Panc1 (cell line): ENCODE measurements at regions not wholly inside any gene's neighbourhood (a gene's known extent, or its start where the extent isn't known, plus 50 kb on each side); places are given as distances from the start of the nearest gene placed in this dataset.

ENCODE experiments used
- ATAC-seq: fragments of 200-7000 bp; cut with Tn5 transposase; 2 replicates; pipeline ENCODE4 v1.9.1; 2020; ENCODE audit warnings: mild to moderate bottlenecking, moderate library complexity
- BruUV-seq: library from RNA; stranded (reverse); fragments of 400-500 nt; replicated peaks from 2 replicates; lab custom pipeline; 2021; lab: Mats Ljungman, UMichigan
- CTCF ChIA-PET: fragments of 300-600 bp; sonication (Branson Sonifier 250); formaldehyde crosslinking; loops from one replicate; lab custom pipeline; 2022; ENCODE audit warnings: antibody characterized with exemption; lab: Charles Lee
- POLR2A ChIA-PET: fragments of 300-600 bp; sonication (Branson Sonifier 250); formaldehyde crosslinking; loops from one replicate; lab custom pipeline; 2022; ENCODE audit warnings: antibody characterized with exemption; lab: Charles Lee
- DNase-seq: peaks from one replicate; pipeline ENCODE4 v3.0.0-alpha.2; 2010; ENCODE audit warnings: low read depth, low spot score
- H3K27ac ChIP-seq: 2 replicates; pipeline ENCODE4 v1.5.1; 2011; ENCODE audit warnings: mild to moderate bottlenecking, low read length, inconsistent platforms
- H3K27me3 ChIP-seq: fragments of 200-500 bp; sonication (Bioruptor generic); 2 replicates; pipeline ENCODE4 v1.6.0; 2014; ENCODE audit warnings: low read length, inconsistent platforms; ENCODE audit not compliant: control insufficient read depth, insufficient read depth
- H3K36me3 ChIP-seq: fragments of 200-500 bp; sonication (Bioruptor generic); 2 replicates; pipeline ENCODE4 v1.5.1; 2014; ENCODE audit warnings: inconsistent platforms, mild to moderate bottlenecking, low read length, moderate library complexity; ENCODE audit not compliant: control insufficient read depth, insufficient read depth
- H3K4me1 ChIP-seq: 2 replicates; pipeline ENCODE4 v1.5.1; 2011; ENCODE audit warnings: inconsistent platforms, mild to moderate bottlenecking, low read length, moderate library complexity; ENCODE audit not compliant: control insufficient read depth, insufficient read depth
- H3K4me3 ChIP-seq, 2 experiments: 2 replicates each; pipeline ENCODE4 v1.5.1; 2011 to 2012; ENCODE audit warnings: low read depth in 2 of 2, low read length in 2 of 2, mild to moderate bottlenecking in 2 of 2, inconsistent platforms in 1 of 2, moderate library complexity in 1 of 2
- H3K9me3 ChIP-seq: fragments of 200-500 bp; sonication (Bioruptor generic); 2 replicates; pipeline ENCODE4 v1.5.1; 2014; ENCODE audit warnings: low read depth, mild to moderate bottlenecking, inconsistent platforms, low read length, moderate library complexity; ENCODE audit not compliant: control insufficient read depth, insufficient read depth
- POLR2AphosphoS5 ChIP-seq: IDR thresholded peaks from 2 replicates; pipeline ENCODE4 v1.6.1; 2012; ENCODE audit warnings: mild to moderate bottlenecking, low read depth, low read length, moderate library complexity
- REST ChIP-seq, 2 experiments: IDR thresholded peaks; 2 replicates each; pipeline ENCODE4 v1.6.1; 2011 to 2012; ENCODE audit warnings: low read depth in 2 of 2, control low read depth in 1 of 2, low read length in 1 of 2, mild to moderate bottlenecking in 1 of 2, moderate library complexity in 1 of 2; ENCODE audit not compliant: insufficient read depth in 1 of 2
- in situ Hi-C: cut with HindIII; loops from 2 replicates; pipeline ENCODE4 v1.10.0; 2016; ENCODE audit warnings: low sequenced_read_pairs, low pct_unique_long_range_greater_than_20kb
- intact Hi-C: fragments of 100-400 bp; cut with micrococcal nuclease; formaldehyde crosslinking; loops from one replicate; pipeline ENCODE4 v1.10.0; 2022; ENCODE audit not compliant: unreplicated experiment

GRCh38 chr1:238191170-238191569 is 300.4 kb upstream of the ZP4 start:
- H3K9me3 ChIP-seq, result no peaks in the 10 kb centered on the region
- ChIA-PET CTCF (no interaction called here), POLR2A (no interaction called here)
- no peak overlapping the region for H3K4me3 ChIP-seq
- H3K27me3 ChIP-seq, result no peaks in the 10 kb centered on the region
- TF ChIP-seq POLR2AphosphoS5 (no peak), REST (IDR thresholded peaks at IDR 0.05; ENCODE audit: insufficient read depth in 1 of 2, low read depth in 2 of 2, low read length in 1 of 2) (no peak)
- no peak overlapping the region for H3K27ac ChIP-seq
- intact Hi-C loops, result no loop called here
- no peaks in the 10 kb centered on the region for H3K36me3 ChIP-seq
- in situ Hi-C loops, result no loop called here
- BruUV-seq, result no TSS peak
- H3K4me1 ChIP-seq, result no peaks in the 10 kb centered on the region
- DNase-seq (no peak), ATAC-seq (no peak)

GRCh38 chr1:238187575-238187949 is 296.8 kb upstream of the ZP4 start:
- CTCF ChIA-PET, result no interaction called here
- no peaks in the 10 kb centered on the region for H3K36me3 ChIP-seq
- no peak overlapping the region for H3K4me3 ChIP-seq
- BruUV-seq, result no TSS peak
- POLR2A ChIA-PET, result no interaction called here
- H3K9me3 ChIP-seq, result no peaks in the 10 kb centered on the region
- H3K4me1 ChIP-seq, result no peaks in the 10 kb centered on the region
- TF ChIP-seq REST (IDR thresholded peaks at IDR 0.05; ENCODE audit: insufficient read depth in 1 of 2, low read depth in 2 of 2, low read length in 1 of 2), result no peak
- no peak overlapping the region for H3K27ac ChIP-seq
- H3K27me3 ChIP-seq, result no peaks in the 10 kb centered on the region
- DNase-seq (no peak), ATAC-seq (no peak)
- in situ Hi-C loops, result no loop called here
- intact Hi-C loops, result no loop called here

- no peak for ATAC-seq
- Histone ChIP-seq H3K36me3 (no peaks in the 10 kb centered on the region), H3K4me1 (no peaks in the 10 kb centered on the region), H3K27ac (no peak overlapping the region), H3K9me3 (no peaks in the 10 kb centered on the region), H3K27me3 (no peaks in the 10 kb centered on the region), H3K4me3 (no peak overlapping the region)
- CTCF ChIA-PET, result no interaction called here
- intact Hi-C loops (no loop called here), in situ Hi-C loops (no loop called here)
- no peak for DNase-seq
- no TSS peak for BruUV-seq
- TF ChIP-seq REST (IDR thresholded peaks at IDR 0.05; ENCODE audit: insufficient read depth in 1 of 2, low read depth in 2 of 2, low read length in 1 of 2), result no peak
- POLR2A ChIA-PET, result no interaction called here
Measured at GRCh38 chr1:238186887-238187574, 296.3 kb upstream of the ZP4 start.
